Endothelial cell of umbilical vein (primary cell): ENCODE measurements at regions not wholly inside any gene's neighbourhood (a gene's known extent, or its start where the extent isn't known, plus 50 kb on each side); places are given as distances from the start of the nearest gene placed in this dataset.

Experiments used
- BruUV-seq: library from RNA; stranded (reverse); fragments of 400-500 nt; replicated peaks from 2 replicates; lab custom pipeline; 2021; lab: Mats Ljungman, UMichigan
- CTCF ChIA-PET: fragments of 300-600, 350-600 bp; sonication (Branson Sonifier 250); formaldehyde crosslinking; loops from one replicate; lab custom pipeline; 2021; ENCODE audit warnings: antibody characterized with exemption, inconsistent platforms; lab: Charles Lee
- POLR2A ChIA-PET: fragments of 300-600, 350-600 bp; sonication (Branson Sonifier 250); formaldehyde crosslinking; loops from one replicate; lab custom pipeline; 2021; ENCODE audit warnings: antibody characterized with exemption, inconsistent platforms; lab: Charles Lee
- DNase-seq: peaks from one replicate; pipeline ENCODE4 v3.0.0-alpha.2; 2011; ENCODE audit warnings: low read depth, low spot score
- FAIRE-seq: peaks from 2 replicates; lab custom pipeline; 2011; peaks lifted over from hg19 to GRCh38; lab: Jason Lieb, UNC
- H2AFZ ChIP-seq: 2 replicates; pipeline ENCODE4 v1.6.0; 2012; ENCODE audit warnings: low read depth, low read length, control low read depth, inconsistent platforms
- H3K27ac ChIP-seq: 2 replicates; pipeline ENCODE4 v1.5.1; 2011; ENCODE audit warnings: low read depth, mild to moderate bottlenecking, control low read depth, low read length, moderate library complexity; ENCODE audit not compliant: insufficient read depth
- H3K27me3 ChIP-seq, 2 experiments: 2 replicates each; pipeline versions ENCODE4 v1.6.0 to v1.6.1; 2011; ENCODE audit warnings: low read length in 2 of 2, mixed read lengths in 1 of 2; ENCODE audit not compliant: control insufficient read depth in 2 of 2, insufficient read depth in 2 of 2
- H3K36me3 ChIP-seq, 2 experiments: 2 replicates in 1 of 2; 3 replicates in 1 of 2; pipeline ENCODE4 v1.5.1; 2011; ENCODE audit warnings: low read length in 2 of 2, mild to moderate bottlenecking in 1 of 2, moderate library complexity in 1 of 2; ENCODE audit not compliant: control insufficient read depth in 2 of 2, insufficient read depth in 2 of 2; ENCODE audit errors: extremely low read depth in 1 of 2
- H3K4me1 ChIP-seq: 3 replicates; pipeline ENCODE4 v1.5.1; 2011; ENCODE audit warnings: mild to moderate bottlenecking, low read length; ENCODE audit not compliant: control insufficient read depth, insufficient read depth; ENCODE audit errors: extremely low read depth
- H3K4me2 ChIP-seq: 2 replicates; pipeline ENCODE4 v1.6.1; 2011; ENCODE audit warnings: low read length, control low read depth, mixed read lengths; ENCODE audit not compliant: insufficient read depth
- H3K4me3 ChIP-seq, 3 experiments: fragments of 200-600 bp in 1 of 3; sonication (generic), shearing (Covaris generic) in 1 of 3; replicated peaks in 1 of 3; 2 replicates each; pipeline ENCODE4 v1.5.1; 2011 to 2016; ENCODE audit warnings: control low read depth in 3 of 3, low read length in 3 of 3, mild to moderate bottlenecking in 2 of 3, inconsistent platforms in 1 of 3, low read depth in 1 of 3, moderate library complexity in 1 of 3; ENCODE audit not compliant: insufficient read depth in 1 of 3
- H3K79me2 ChIP-seq: 2 replicates; pipeline ENCODE4 v1.6.0; 2012; ENCODE audit warnings: low read length, inconsistent platforms; ENCODE audit not compliant: control insufficient read depth, insufficient read depth
- H3K9ac ChIP-seq: replicated peaks from 2 replicates; pipeline ENCODE3; 2011; ENCODE audit warnings: low read length, control low read depth; ENCODE audit not compliant: insufficient read depth; ENCODE audit errors: extremely low read depth
- H3K9me1 ChIP-seq: replicated peaks from 3 replicates; pipeline ENCODE4 v1.6.0; 2011; ENCODE audit warnings: mild to moderate bottlenecking, low read length; ENCODE audit not compliant: control insufficient read depth, insufficient read depth; ENCODE audit errors: extremely low read depth
- H3K9me3 ChIP-seq: replicated peaks from 2 replicates; pipeline ENCODE4 v1.5.1; 2012; ENCODE audit warnings: low read length, inconsistent platforms; ENCODE audit not compliant: control insufficient read depth, insufficient read depth
- H4K20me1 ChIP-seq: replicated peaks from 2 replicates; pipeline ENCODE3; 2011; ENCODE audit warnings: mild to moderate bottlenecking, low read length; ENCODE audit not compliant: control insufficient read depth, insufficient read depth; ENCODE audit errors: extremely low read depth
- EZH2 ChIP-seq: IDR thresholded peaks from 2 replicates; pipeline ENCODE4 v1.6.1; 2012; ENCODE audit warnings: borderline replicate concordance, low read depth, mild to moderate bottlenecking, moderate library complexity, low read length, inconsistent platforms; ENCODE audit not compliant: severe bottlenecking
- FOS ChIP-seq: IDR thresholded peaks from 2 replicates; pipeline ENCODE4 v1.6.1; 2011; ENCODE audit warnings: mild to moderate bottlenecking, low read length, moderate library complexity, borderline replicate concordance; ENCODE audit not compliant: insufficient read depth
- GATA2 ChIP-seq: IDR thresholded peaks from 2 replicates; pipeline ENCODE4 v1.7.0; 2011; ENCODE audit warnings: low read depth, mild to moderate bottlenecking, moderate library complexity, mixed read lengths, low read length; ENCODE audit not compliant: insufficient read length, insufficient read depth
- JUN ChIP-seq: IDR thresholded peaks from 2 replicates; pipeline ENCODE4 v1.6.1; 2011; ENCODE audit warnings: borderline replicate concordance, low read depth; ENCODE audit not compliant: insufficient read length, insufficient read depth
- MYC ChIP-seq: IDR thresholded peaks from one replicate; pipeline ENCODE4 v1.6.1; 2011; ENCODE audit warnings: mild to moderate bottlenecking, low read depth, low read length
- POLR2A ChIP-seq: IDR thresholded peaks from 2 replicates; pipeline ENCODE4 v1.6.1; 2012; ENCODE audit warnings: low read depth, mild to moderate bottlenecking, control low read depth, low read length
- POLR2AphosphoS5 ChIP-seq: IDR thresholded peaks from 2 replicates; pipeline ENCODE4 v1.6.1; 2012; ENCODE audit warnings: low read depth, mild to moderate bottlenecking, control low read depth, low read length, moderate library complexity; ENCODE audit not compliant: insufficient read depth
- dilution Hi-C: fragments of 300-500 bp; cut with MboI; formaldehyde crosslinking; loops from one replicate; pipeline ENCODE4 v1.15.0; 2019; ENCODE audit warnings: low sequenced_read_pairs; ENCODE audit not compliant: extremely low pct_ligation_motif_present
- intact Hi-C: fragments of 100-400 bp; cut with micrococcal nuclease; formaldehyde crosslinking; loops from one replicate; pipeline ENCODE4 v1.10.0; 2022
- TF ChIP-seq, protein P1 (sequence below): IDR thresholded peaks from 2 replicates; pipeline ENCODE4 v1.6.1; 2011; ENCODE audit not compliant: insufficient read depth, insufficient read length
- TF ChIP-seq, protein P2 (sequence below), 2 donors: IDR thresholded peaks; 1 replicate in 1 of 2; 2 replicates in 1 of 2; pipeline ENCODE4 v1.5.1; 2011; ENCODE audit warnings: low read length in 2 of 2, mild to moderate bottlenecking in 2 of 2, moderate library complexity in 2 of 2, control low read depth in 1 of 2, inconsistent platforms in 1 of 2, low read depth in 1 of 2; ENCODE audit not compliant: insufficient read depth in 1 of 2; ENCODE audit errors: extremely low read depth in 1 of 2

DNA sequence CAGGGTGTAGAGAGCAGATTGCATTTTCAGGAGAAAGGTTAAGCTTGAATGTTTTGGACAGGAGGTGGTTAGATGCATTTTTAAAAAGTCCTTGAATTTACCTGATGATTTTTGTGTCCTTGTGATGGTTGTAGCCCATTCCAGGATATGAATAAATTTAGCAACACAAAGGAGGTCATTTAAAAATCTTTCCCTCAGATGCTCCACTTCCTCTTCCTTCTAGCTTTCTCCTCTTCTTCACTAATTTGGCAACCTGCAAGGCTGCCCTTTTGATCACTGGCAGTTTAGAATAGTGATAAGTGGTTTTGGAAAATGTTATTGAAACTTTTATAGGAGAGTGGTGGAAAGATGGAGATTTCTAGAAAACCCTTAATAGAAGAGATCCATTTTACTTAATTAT is 124.0 kb downstream of the LMO4 start:
- Histone ChIP-seq H3K9me1 (no peaks in the 10 kb centered on the region), H3K36me3 (no peaks in the 10 kb centered on the region), H3K4me3 (no peak overlapping the region), H4K20me1 (no peaks in the 10 kb centered on the region), H3K27me3 (no peaks in the 10 kb centered on the region), H3K4me2 (no peak overlapping the region), H3K9ac (no peak overlapping the region), H3K4me1 (no peaks in the 10 kb centered on the region), H3K9me3 (no peaks in the 10 kb centered on the region), H2AFZ (no peak overlapping the region), H3K79me2 (no peaks in the 10 kb centered on the region), H3K27ac (no peak overlapping the region)
- intact Hi-C loops (no loop called here), dilution Hi-C loops (no loop called here)
- no TSS peak for BruUV-seq
- no peak for TF ChIP-seq JUN
- no peak for TF ChIP-seq POLR2A
- no peak for TF ChIP-seq POLR2AphosphoS5
- no peak for TF ChIP-seq FOS
- TF ChIP-seq, protein P1, sequence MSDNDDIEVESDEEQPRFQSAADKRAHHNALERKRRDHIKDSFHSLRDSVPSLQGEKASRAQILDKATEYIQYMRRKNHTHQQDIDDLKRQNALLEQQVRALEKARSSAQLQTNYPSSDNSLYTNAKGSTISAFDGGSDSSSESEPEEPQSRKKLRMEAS, result no peak
- TF ChIP-seq GATA2, result no peak
- no peak for TF ChIP-seq MYC
- no peak for TF ChIP-seq EZH2
- TF ChIP-seq, protein P2, sequence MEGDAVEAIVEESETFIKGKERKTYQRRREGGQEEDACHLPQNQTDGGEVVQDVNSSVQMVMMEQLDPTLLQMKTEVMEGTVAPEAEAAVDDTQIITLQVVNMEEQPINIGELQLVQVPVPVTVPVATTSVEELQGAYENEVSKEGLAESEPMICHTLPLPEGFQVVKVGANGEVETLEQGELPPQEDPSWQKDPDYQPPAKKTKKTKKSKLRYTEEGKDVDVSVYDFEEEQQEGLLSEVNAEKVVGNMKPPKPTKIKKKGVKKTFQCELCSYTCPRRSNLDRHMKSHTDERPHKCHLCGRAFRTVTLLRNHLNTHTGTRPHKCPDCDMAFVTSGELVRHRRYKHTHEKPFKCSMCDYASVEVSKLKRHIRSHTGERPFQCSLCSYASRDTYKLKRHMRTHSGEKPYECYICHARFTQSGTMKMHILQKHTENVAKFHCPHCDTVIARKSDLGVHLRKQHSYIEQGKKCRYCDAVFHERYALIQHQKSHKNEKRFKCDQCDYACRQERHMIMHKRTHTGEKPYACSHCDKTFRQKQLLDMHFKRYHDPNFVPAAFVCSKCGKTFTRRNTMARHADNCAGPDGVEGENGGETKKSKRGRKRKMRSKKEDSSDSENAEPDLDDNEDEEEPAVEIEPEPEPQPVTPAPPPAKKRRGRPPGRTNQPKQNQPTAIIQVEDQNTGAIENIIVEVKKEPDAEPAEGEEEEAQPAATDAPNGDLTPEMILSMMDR (IDR thresholded peaks at IDR 0.05; ENCODE audit: extremely low read depth in 1 of 2, insufficient read depth in 1 of 2, low read depth in 1 of 2, low read length in 2 of 2), result no peak
- DNase-seq (no peak), FAIRE-seq (no peak)
- ChIA-PET POLR2A (no interaction called here), CTCF (no interaction called here)
